ENCODE measurements at regions not wholly inside any gene's neighbourhood (a gene's known extent, or its start where the extent isn't known, plus 50 kb on each side); places are given as distances from the start of the nearest gene placed in this dataset.
"Not testable (repeated sequence)": the region's sequence is repeated elsewhere in the genome, so short reads cannot be mapped to it uniquely, and the experiment has no call there.

- not testable (repeated sequence) for ATAC-seq
Measured at GRCh38 chr10:35263827-35264226, 72.5 kb upstream of the CCNY start.

- ATAC-seq: not testable (repeated sequence)
Measured at GRCh38 chr10:35264636-35265035, 71.7 kb upstream of the CCNY start.

- ATAC-seq: no peak
Measured at GRCh38 chr10:35265435-35265834, 70.9 kb upstream of the CCNY start.

- no peak for ATAC-seq
Measured at GRCh38 chr10:35268323-35268722, 68.0 kb upstream of the CCNY start.

GRCh38 chr10:35268791-35269257 lies 67.5 kb upstream of the CCNY start:
- ATAC-seq: no peak

- peak; percentile 43 to 48 for ATAC-seq
Measured at GRCh38 chr10:35270100-35270499, 66.2 kb upstream of the CCNY start.

- ATAC-seq: no peak
Measured at GRCh38 chr10:35271086-35271858, 65.0 kb upstream of the CCNY start.

GRCh38 chr10:35271859-35272165 lies 64.5 kb upstream of the CCNY start:
- not testable (repeated sequence) for ATAC-seq

- not testable (repeated sequence) for ATAC-seq
Measured at GRCh38 chr10:35272401-35272800, 63.9 kb upstream of the CCNY start.

GRCh38 chr10:35273994-35274393 lies 62.3 kb upstream of the CCNY start:
- not testable (repeated sequence) for ATAC-seq

GRCh38 chr10:35274498-35275060 lies 61.7 kb upstream of the CCNY start:
- no peak for ATAC-seq

GRCh38 chr10:35276889-35277288 lies 59.4 kb upstream of the CCNY start:
- ATAC-seq: no peak

- not testable (repeated sequence) for ATAC-seq
Measured at GRCh38 chr10:35280246-35280645, 56.1 kb upstream of the CCNY start.

Measured in activated CD4-positive, CD25-positive, alpha-beta regulatory T cell treated with anti-CD3 and anti-CD28 coated beads, Interleukin-2, amount 50 U/mL, for 24 hours (primary cell).